GM20000 (cell line): ENCODE measurements at regions not wholly inside any gene's neighbourhood (a gene's known extent, or its start where the extent isn't known, plus 50 kb on each side); places are given as distances from the start of the nearest gene placed in this dataset.
"Not testable (repeated sequence)": the region's sequence is repeated elsewhere in the genome, so short reads cannot be mapped to it uniquely, and the experiment has no call there.

ENCODE experiments used
- DNase-seq: peaks from one replicate; pipeline ENCODE4 v3.0.0; 2012; ENCODE audit warnings: low spot score
- CTCF ChIP-seq: IDR thresholded peaks from 2 replicates; pipeline ENCODE4 v1.5.1; 2012; ENCODE audit warnings: mild to moderate bottlenecking, control low read depth; ENCODE audit errors: extremely low read depth, missing control alignments

GRCh38 chr1:21385022-21385421 is 54.9 kb upstream of the NBPF3 start:
- no peak for TF ChIP-seq CTCF

GRCh38 chr1:21384620-21385019 is 55.3 kb upstream of the NBPF3 start:
- no peak for TF ChIP-seq CTCF

More at GRCh38 chr1:21385022-21385421, 54.9 kb upstream of the NBPF3 start:
- DNase-seq: no peak

GRCh38 chr1:21383785-21384401 is 56.0 kb upstream of the NBPF3 start:
- no peak for TF ChIP-seq CTCF

More at GRCh38 chr1:21384620-21385019, 55.3 kb upstream of the NBPF3 start:
- DNase-seq: no peak

GRCh38 chr1:21381354-21381753 is 58.6 kb upstream of the NBPF3 start:
- no peak for DNase-seq

More at GRCh38 chr1:21383785-21384401, 56.0 kb upstream of the NBPF3 start:
- DNase-seq: no peak

GRCh38 chr1:21380147-21380546 is 59.8 kb upstream of the NBPF3 start:
- DNase-seq: not testable (repeated sequence)

More at GRCh38 chr1:21381354-21381753, 58.6 kb upstream of the NBPF3 start:
- TF ChIP-seq CTCF: no peak

- DNase-seq: no peak
- TF ChIP-seq CTCF: no peak
Measured at GRCh38 chr1:21379571-21379970, 60.4 kb upstream of the NBPF3 start.

GRCh38 chr1:21378705-21379494 is 61.0 kb upstream of the NBPF3 start:
- no peak for TF ChIP-seq CTCF
- DNase-seq: no peak
